Testis (tissue), 2 donors: ENCODE measurements at regions not wholly inside any gene's neighbourhood (a gene's known extent, or its start where the extent isn't known, plus 50 kb on each side); places are given as distances from the start of the nearest gene placed in this dataset.

Experiments
- CTCF ChIP-seq, 3 experiments: fragments of 450-650 bp in 2 of 3; fragments of 200-600 bp in 1 of 3; sonication (generic) in 1 of 3; IDR thresholded peaks; one replicate each; pipeline ENCODE4 v1.5.1; 2016 to 2019; ENCODE audit warnings: antibody characterized with exemption in 3 of 3, mild to moderate bottlenecking in 2 of 3, moderate library complexity in 1 of 3
- POLR2A ChIP-seq: fragments of 450-650 bp; IDR thresholded peaks from one replicate; pipeline ENCODE4 v1.6.1; 2017; ENCODE audit warnings: antibody characterized with exemption, mild to moderate bottlenecking, moderate library complexity

- TF ChIP-seq CTCF (IDR thresholded peaks at IDR 0.05) (no peak), POLR2A (no peak)
Observed at GRCh38 chr12:76194724-76195123, 110.2 kb upstream of the NAP1L1 start.
